Hepatocyte (in vitro differentiated cells): ENCODE measurements at regions not wholly inside any gene's neighbourhood (a gene's known extent, or its start where the extent isn't known, plus 50 kb on each side); places are given as distances from the start of the nearest gene placed in this dataset.

Source experiments
- DNase-seq: peaks from one replicate; pipeline ENCODE4 v3.0.0-alpha.2; 2016; ENCODE audit warnings: low spot score
- H2AFZ ChIP-seq: fragments of 200-600 bp; sonication (generic); 2 replicates; pipeline ENCODE4 v1.6.0; 2016; ENCODE audit warnings: antibody characterized with exemption, mild to moderate bottlenecking
- H3K27ac ChIP-seq: fragments of 200-600 bp; sonication (generic); 2 replicates; pipeline ENCODE4 v1.5.1; 2016; ENCODE audit warnings: mild to moderate bottlenecking
- H3K27me3 ChIP-seq: fragments of 200-600 bp; sonication (generic); 2 replicates; pipeline ENCODE4 v1.6.1; 2016
- H3K36me3 ChIP-seq: fragments of 200-600 bp; sonication (generic); replicated peaks from 2 replicates; pipeline ENCODE4 v1.5.1; 2016; ENCODE audit warnings: low read depth; ENCODE audit not compliant: insufficient read depth
- H3K4me1 ChIP-seq: fragments of 200-600 bp; sonication (generic); 2 replicates; pipeline ENCODE4 v1.5.1; 2016; ENCODE audit warnings: mild to moderate bottlenecking, moderate library complexity; ENCODE audit not compliant: insufficient read depth
- H3K4me2 ChIP-seq: fragments of 200-600 bp; sonication (generic); 2 replicates; pipeline ENCODE4 v1.6.0; 2016
- H3K4me3 ChIP-seq: fragments of 200-600 bp; sonication (generic); 2 replicates; pipeline ENCODE4 v1.5.1; 2016; ENCODE audit warnings: mild to moderate bottlenecking
- H3K79me2 ChIP-seq: fragments of 200-600 bp; sonication (generic); 2 replicates; pipeline ENCODE4 v1.6.0; 2017; ENCODE audit warnings: mild to moderate bottlenecking
- H3K9me2 ChIP-seq: fragments of 200-600 bp; sonication (generic); replicated peaks from 2 replicates; pipeline ENCODE4 v1.6.0; 2017; ENCODE audit warnings: mild to moderate bottlenecking; ENCODE audit not compliant: insufficient read depth
- H3K9me3 ChIP-seq: fragments of 200-600 bp; sonication (generic); 2 replicates; pipeline ENCODE4 v1.5.1; 2016; ENCODE audit warnings: low read depth, mild to moderate bottlenecking
- H4K20me1 ChIP-seq: fragments of 200-600 bp; sonication (generic); 2 replicates; pipeline ENCODE4 v1.6.0; 2016; ENCODE audit warnings: mild to moderate bottlenecking; ENCODE audit not compliant: insufficient read depth, poor library complexity, severe bottlenecking
- EZH2 ChIP-seq: fragments of 200-600 bp; sonication (generic); IDR thresholded peaks from 2 replicates; pipeline ENCODE4 v1.6.1; 2016; ENCODE audit warnings: antibody characterized with exemption, mild to moderate bottlenecking, borderline replicate concordance
- EZH2phosphoT487 ChIP-seq: fragments of 200-600 bp; sonication (generic); IDR thresholded peaks from one replicate; pipeline ENCODE4 v1.6.1; 2018; ENCODE audit warnings: antibody characterized with exemption, mild to moderate bottlenecking, low read depth, moderate library complexity; ENCODE audit not compliant: unreplicated experiment, severe bottlenecking
- WGBS: methylation state at CpG from one replicate; pipeline ENCODE4 v1.1.6; 2016; ENCODE audit warnings: low lambda C conversion rate; ENCODE audit errors: missing lambda C conversion rate; 5-methylcytosine and 5-hydroxymethylcytosine counted together
- TF ChIP-seq, protein P1 (sequence below): fragments of 200-600 bp; sonication (generic); IDR thresholded peaks from 2 replicates; pipeline ENCODE4 v1.5.1; 2016; ENCODE audit warnings: antibody characterized with exemption, mild to moderate bottlenecking; ENCODE audit not compliant: poor library complexity

DNA sequence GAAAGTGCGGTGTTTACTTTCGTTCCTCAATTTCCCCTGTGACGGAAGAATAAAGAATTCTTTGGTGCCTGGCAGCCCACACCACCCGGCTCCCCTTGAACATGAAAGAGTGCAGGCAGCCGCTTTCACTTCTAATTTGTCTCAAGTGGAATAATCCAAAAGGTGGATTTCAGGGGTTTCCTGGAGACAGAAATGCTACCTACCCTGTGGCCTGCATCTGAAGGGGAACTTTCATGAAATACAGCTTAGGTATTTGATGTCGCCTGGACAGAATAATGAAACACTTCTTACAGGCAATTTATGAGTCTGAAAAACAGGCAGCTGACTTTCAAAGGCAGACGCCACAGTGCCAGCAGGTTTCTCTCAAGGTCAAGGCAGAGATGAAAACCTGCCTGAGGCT is 169.5 kb upstream of the USP24 start:
- Histone ChIP-seq H3K36me3 (no peaks in the 10 kb centered on the region), H3K27me3 (no peaks in the 10 kb centered on the region), H3K4me2 (no peak overlapping the region), H3K9me2 (no peaks in the 10 kb centered on the region), H2AFZ (no peak overlapping the region), H3K4me1 (no peaks in the 10 kb centered on the region), H3K9me3 (peaks cover 12% of the 10 kb centered on the region), H3K79me2 (no peaks in the 10 kb centered on the region), H3K4me3 (no peak overlapping the region), H4K20me1 (no peaks in the 10 kb centered on the region), H3K27ac (no peak overlapping the region)
- 62% methylated on average over 7 of the region's 7 CpGs for WGBS
- DNase-seq: no peak
- TF ChIP-seq, protein P1, sequence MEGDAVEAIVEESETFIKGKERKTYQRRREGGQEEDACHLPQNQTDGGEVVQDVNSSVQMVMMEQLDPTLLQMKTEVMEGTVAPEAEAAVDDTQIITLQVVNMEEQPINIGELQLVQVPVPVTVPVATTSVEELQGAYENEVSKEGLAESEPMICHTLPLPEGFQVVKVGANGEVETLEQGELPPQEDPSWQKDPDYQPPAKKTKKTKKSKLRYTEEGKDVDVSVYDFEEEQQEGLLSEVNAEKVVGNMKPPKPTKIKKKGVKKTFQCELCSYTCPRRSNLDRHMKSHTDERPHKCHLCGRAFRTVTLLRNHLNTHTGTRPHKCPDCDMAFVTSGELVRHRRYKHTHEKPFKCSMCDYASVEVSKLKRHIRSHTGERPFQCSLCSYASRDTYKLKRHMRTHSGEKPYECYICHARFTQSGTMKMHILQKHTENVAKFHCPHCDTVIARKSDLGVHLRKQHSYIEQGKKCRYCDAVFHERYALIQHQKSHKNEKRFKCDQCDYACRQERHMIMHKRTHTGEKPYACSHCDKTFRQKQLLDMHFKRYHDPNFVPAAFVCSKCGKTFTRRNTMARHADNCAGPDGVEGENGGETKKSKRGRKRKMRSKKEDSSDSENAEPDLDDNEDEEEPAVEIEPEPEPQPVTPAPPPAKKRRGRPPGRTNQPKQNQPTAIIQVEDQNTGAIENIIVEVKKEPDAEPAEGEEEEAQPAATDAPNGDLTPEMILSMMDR: no peak
- TF ChIP-seq EZH2 (no peak), EZH2phosphoT487 (no peak)

DNA sequence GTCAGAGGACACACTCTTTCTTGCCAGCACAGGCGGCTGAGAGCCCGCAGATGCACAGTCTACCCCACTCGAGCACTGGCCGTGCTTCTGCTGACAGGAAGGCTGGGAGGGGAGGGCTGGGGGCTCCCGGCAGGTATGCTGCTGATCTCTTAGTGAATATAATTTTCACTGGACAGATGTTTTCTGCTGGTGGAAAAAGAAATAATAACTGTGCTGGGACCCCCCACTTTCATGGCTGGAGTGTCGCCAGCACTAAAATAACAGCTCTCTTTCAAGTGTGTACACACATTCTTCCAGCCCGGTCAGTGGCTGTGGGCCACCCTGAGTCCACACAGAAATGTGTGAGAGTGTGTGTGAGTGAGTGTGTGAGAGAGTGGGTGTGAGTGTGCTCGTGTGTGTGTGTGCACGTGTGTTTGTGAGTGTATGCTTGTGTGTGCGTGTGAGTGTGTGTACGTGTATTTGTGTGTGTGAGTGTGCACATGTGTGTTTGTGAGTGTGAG is 167.7 kb upstream of the USP24 start:
- H4K20me1 ChIP-seq: no peaks in the 10 kb centered on the region
- H3K9me3 ChIP-seq: no peaks in the 10 kb centered on the region
- no peaks in the 10 kb centered on the region for H3K27me3 ChIP-seq
- no peaks in the 10 kb centered on the region for H3K9me2 ChIP-seq
- no peak overlapping the region for H3K4me2 ChIP-seq
- no peaks in the 10 kb centered on the region for H3K79me2 ChIP-seq
- H3K36me3 ChIP-seq: no peaks in the 10 kb centered on the region
- 68% methylated on average over 11 of the region's 11 CpGs for WGBS
- DNase-seq: no peak
- no peak overlapping the region for H3K4me3 ChIP-seq
- H3K27ac ChIP-seq: peak overlapping the region; percentile 18
- TF ChIP-seq, protein P1: no peak
- no peak for TF ChIP-seq EZH2
- no peak for TF ChIP-seq EZH2phosphoT487
- H3K4me1 ChIP-seq: no peaks in the 10 kb centered on the region
- H2AFZ ChIP-seq: no peak overlapping the region

GRCh38 chr1:55381983-55382382 is 166.8 kb upstream of the USP24 start:
- H3K4me1 ChIP-seq: no peaks in the 10 kb centered on the region
- H3K27me3 ChIP-seq: no peaks in the 10 kb centered on the region
- no peaks in the 10 kb centered on the region for H3K9me3 ChIP-seq
- H3K27ac ChIP-seq: peak overlapping the region; percentile 18
- no peaks in the 10 kb centered on the region for H3K9me2 ChIP-seq
- H2AFZ ChIP-seq: no peak overlapping the region
- WGBS: 68% methylated on average over 2 of the region's 2 CpGs
- no peak for DNase-seq
- no peaks in the 10 kb centered on the region for H3K36me3 ChIP-seq
- no peak overlapping the region for H3K4me2 ChIP-seq
- TF ChIP-seq EZH2phosphoT487 (no peak), EZH2 (no peak)
- TF ChIP-seq, protein P1: no peak
- no peaks in the 10 kb centered on the region for H3K79me2 ChIP-seq
- H3K4me3 ChIP-seq: no peak overlapping the region
- no peaks in the 10 kb centered on the region for H4K20me1 ChIP-seq

DNA sequence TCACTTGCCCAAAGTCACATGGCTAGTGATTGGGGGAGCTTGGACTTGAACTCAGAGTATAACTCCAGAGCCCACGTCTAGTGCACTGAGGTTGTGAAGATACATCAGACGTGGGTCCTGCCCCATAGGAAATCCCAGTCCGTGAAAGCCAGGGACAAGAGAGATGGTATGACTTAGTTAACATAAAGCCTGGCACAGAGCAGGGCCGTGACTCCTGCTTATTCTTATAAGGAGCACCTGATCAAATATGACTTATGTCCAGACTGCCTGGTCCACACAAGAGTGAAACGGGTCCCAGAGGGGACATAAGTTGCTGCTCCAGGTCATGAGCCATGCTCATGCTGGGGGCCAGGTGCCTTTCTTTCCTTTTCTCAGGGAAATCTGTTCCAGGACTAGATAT is 166.3 kb upstream of the USP24 start:
- no peak overlapping the region for H3K27ac ChIP-seq
- H2AFZ ChIP-seq: no peak overlapping the region
- no peaks in the 10 kb centered on the region for H3K79me2 ChIP-seq
- no peaks in the 10 kb centered on the region for H3K4me1 ChIP-seq
- TF ChIP-seq EZH2: no peak
- no peak for TF ChIP-seq EZH2phosphoT487
- TF ChIP-seq, protein P1: no peak
- H3K4me2 ChIP-seq: no peak overlapping the region
- H3K9me2 ChIP-seq: no peaks in the 10 kb centered on the region
- H3K36me3 ChIP-seq: no peaks in the 10 kb centered on the region
- no peaks in the 10 kb centered on the region for H3K27me3 ChIP-seq
- H3K9me3 ChIP-seq: no peaks in the 10 kb centered on the region
- H4K20me1 ChIP-seq: no peaks in the 10 kb centered on the region
- 94% methylated on average over 5 of the region's 5 CpGs for WGBS
- H3K4me3 ChIP-seq: no peak overlapping the region
- DNase-seq: no peak
